ENCODE measurements at regions not wholly inside any gene's neighbourhood (a gene's known extent, or its start where the extent isn't known, plus 50 kb on each side); places are given as distances from the start of the nearest gene placed in this dataset.

DNA sequence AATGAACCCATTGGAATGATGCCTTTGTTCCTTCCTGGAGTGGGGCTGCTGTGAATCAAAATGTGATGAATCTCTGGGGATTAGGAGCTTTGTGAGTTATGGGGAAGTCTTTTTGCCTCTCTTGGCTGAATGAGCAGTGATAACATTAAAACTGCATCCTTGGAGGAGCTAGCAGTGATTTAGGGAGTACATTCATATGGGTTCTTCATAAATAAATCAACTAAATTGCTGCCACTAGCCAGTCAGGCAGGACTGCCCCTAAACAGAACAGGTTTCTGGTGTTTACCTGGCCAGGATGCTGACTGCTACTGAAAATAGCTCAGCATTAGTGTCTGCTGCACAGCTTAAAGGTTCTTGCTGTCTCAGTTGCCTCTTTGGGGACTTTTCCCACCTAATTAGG is 244.5 kb upstream of the MEX3C start:
- Histone ChIP-seq H3K23me2 (ENCODE audit: low read depth, low read length) (no peaks in the 10 kb centered on the region), H3K4me2 (ENCODE audit: insufficient read depth in 1 of 2, low read depth in 2 of 2, low read length in 2 of 2) (no peak overlapping the region), H2BK12ac (ENCODE audit: low read depth, low read length) (no peak overlapping the region), H4K91ac (replicated peaks; ENCODE audit: insufficient read length, low read length) (no peak overlapping the region), H3K9me3 (ENCODE audit: insufficient read depth in 2 of 2, low read depth in 1 of 2, low read length in 1 of 2) (no peaks in the 10 kb centered on the region), H2AK5ac (ENCODE audit: low read depth, low read length) (no peak overlapping the region), H3K14ac (ENCODE audit: insufficient read length) (no peak overlapping the region), H2BK120ac (replicated peaks; ENCODE audit: low read depth, low read length) (no peak overlapping the region), H2BK5ac (ENCODE audit: low read depth, low read length) (no peak overlapping the region), H3K79me2 (ENCODE audit: control insufficient read depth in 1 of 2, insufficient read depth in 2 of 2, low read length in 2 of 2) (no peaks in the 10 kb centered on the region), H2AFZ (ENCODE audit: low read length) (0 out of 2 replicates have a peak overlapping the region, but pooled peaks have one; percentile 35), H3K9ac (replicated peaks in 1 of 4; ENCODE audit: extremely low read depth in 1 of 4, low read depth in 3 of 4, low read length in 3 of 4) (no peak overlapping the region), H3K23ac (ENCODE audit: insufficient read length) (no peak overlapping the region), H3K27ac (ENCODE audit: low read depth, low read length) (no peak overlapping the region), H3K27me3 (replicated peaks in 1 of 4; ENCODE audit: control insufficient read depth in 3 of 4, extremely low read depth in 1 of 4, insufficient read depth in 3 of 4, low read length in 3 of 4) (no peaks in the 10 kb centered on the region; a peak in 1 of 7 replicates), H4K5ac (ENCODE audit: insufficient read length, low read depth, low read length) (no peak overlapping the region), H3K36me3 (ENCODE audit: control insufficient read depth in 2 of 4, insufficient read depth in 4 of 4, low read length in 3 of 4) (no peaks in the 10 kb centered on the region), H2BK15ac (ENCODE audit: low read length) (no peak overlapping the region), H3K18ac (ENCODE audit: extremely low read depth, low read length) (no peak overlapping the region), H3K56ac (replicated peaks; ENCODE audit: insufficient read length, low read depth, low read length) (no peak overlapping the region), H4K20me1 (replicated peaks in 1 of 2; ENCODE audit: control insufficient read depth in 1 of 2, insufficient read depth in 2 of 2, low read length in 2 of 2) (no peaks in the 10 kb centered on the region), H2BK20ac (ENCODE audit: low read length) (no peak overlapping the region), H3K4me3 (ENCODE audit: extremely low read depth in 1 of 4, insufficient read depth in 2 of 4, low read depth in 3 of 4, low read length in 4 of 4) (no peak overlapping the region), H3K79me1 (ENCODE audit: low read depth, low read length) (no peaks in the 10 kb centered on the region), H4K8ac (ENCODE audit: extremely low read depth, insufficient read depth, low read length) (no peak overlapping the region), H3K4ac (replicated peaks; ENCODE audit: insufficient read length, low read depth, low read length) (no peak overlapping the region), H3K4me1 (replicated peaks in 1 of 4; ENCODE audit: control insufficient read depth in 3 of 4, insufficient read depth in 4 of 4, low read length in 3 of 4) (peaks cover 0 to under 1% (median 0%) of the 10 kb centered on the region in 4 experiments; a peak in 1 of 7 replicates)
- no peak for DNase-seq (ENCODE audit: low read depth in 1 of 2, low spot score in 2 of 2)
- CTCF ChIA-PET (ENCODE audit: partially characterized antibody): interaction anchor here (0.5 to 1.2 kb wide), 5 partner anchors 14 to 785 kb away, joined by 3 read pairs; no protein-coding TSS in a partner anchor
- POLR2A ChIA-PET (ENCODE audit: partially characterized antibody): interaction anchor here (0.6 kb wide), 1 partner anchor 25 kb away, joined by 3 read pairs; no protein-coding TSS in a partner anchor
- no peak for FAIRE-seq
- TF ChIP-seq RXRA (IDR thresholded peaks at IDR 0.05; ENCODE audit: insufficient read depth, low read depth, low read length): no peak
